DND-41 (cell line): ENCODE measurements at regions not wholly inside any gene's neighbourhood (a gene's known extent, or its start where the extent isn't known, plus 50 kb on each side); places are given as distances from the start of the nearest gene placed in this dataset.

Source experiments
- EZH2 ChIP-seq: IDR thresholded peaks from 3 replicates; pipeline ENCODE4 v1.6.1; 2012; ENCODE audit warnings: borderline replicate concordance, low read depth, mild to moderate bottlenecking, moderate library complexity, low read length, inconsistent platforms; ENCODE audit not compliant: severe bottlenecking
- TF ChIP-seq, protein P1 (sequence below): IDR thresholded peaks from 2 replicates; pipeline ENCODE4 v1.5.1; 2012; ENCODE audit warnings: borderline replicate concordance, low read length, moderate library complexity, mild to moderate bottlenecking; ENCODE audit not compliant: poor library complexity, severe bottlenecking; ENCODE audit errors: extremely low read depth

DNA sequence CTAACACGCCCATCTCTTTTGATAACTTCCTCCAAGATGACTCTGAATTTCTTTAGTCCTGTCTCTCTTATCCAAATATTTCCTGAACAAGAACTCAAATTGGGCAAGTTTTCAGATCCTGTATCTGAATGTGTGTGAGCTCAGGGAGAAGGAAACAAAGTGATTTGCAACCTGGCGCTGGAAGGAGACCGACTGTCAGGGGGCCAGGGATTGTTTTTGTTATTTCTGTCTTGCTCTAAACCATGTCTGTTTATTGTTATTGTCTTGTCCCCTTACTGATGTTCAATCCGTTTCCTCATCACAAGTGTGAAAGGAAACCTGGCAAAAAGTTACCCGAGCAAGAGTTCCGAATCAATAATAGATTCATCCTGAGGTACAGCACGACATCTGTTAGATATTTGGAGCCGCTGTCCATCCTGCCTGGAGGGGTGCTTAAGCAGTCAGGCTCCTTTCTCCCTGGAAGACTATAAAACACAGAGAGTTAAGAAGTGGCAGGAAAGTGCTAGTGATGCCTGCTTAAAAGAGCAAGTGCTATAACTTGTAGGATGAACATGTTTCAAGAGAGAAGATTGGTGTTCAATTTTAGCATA lies 132.5 kb upstream of the OSR1 start:
- TF ChIP-seq EZH2, result no peak
- TF ChIP-seq, protein P1, sequence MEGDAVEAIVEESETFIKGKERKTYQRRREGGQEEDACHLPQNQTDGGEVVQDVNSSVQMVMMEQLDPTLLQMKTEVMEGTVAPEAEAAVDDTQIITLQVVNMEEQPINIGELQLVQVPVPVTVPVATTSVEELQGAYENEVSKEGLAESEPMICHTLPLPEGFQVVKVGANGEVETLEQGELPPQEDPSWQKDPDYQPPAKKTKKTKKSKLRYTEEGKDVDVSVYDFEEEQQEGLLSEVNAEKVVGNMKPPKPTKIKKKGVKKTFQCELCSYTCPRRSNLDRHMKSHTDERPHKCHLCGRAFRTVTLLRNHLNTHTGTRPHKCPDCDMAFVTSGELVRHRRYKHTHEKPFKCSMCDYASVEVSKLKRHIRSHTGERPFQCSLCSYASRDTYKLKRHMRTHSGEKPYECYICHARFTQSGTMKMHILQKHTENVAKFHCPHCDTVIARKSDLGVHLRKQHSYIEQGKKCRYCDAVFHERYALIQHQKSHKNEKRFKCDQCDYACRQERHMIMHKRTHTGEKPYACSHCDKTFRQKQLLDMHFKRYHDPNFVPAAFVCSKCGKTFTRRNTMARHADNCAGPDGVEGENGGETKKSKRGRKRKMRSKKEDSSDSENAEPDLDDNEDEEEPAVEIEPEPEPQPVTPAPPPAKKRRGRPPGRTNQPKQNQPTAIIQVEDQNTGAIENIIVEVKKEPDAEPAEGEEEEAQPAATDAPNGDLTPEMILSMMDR, result no peak
